DND-41 (cell line): ENCODE measurements at regions not wholly inside any gene's neighbourhood (a gene's known extent, or its start where the extent isn't known, plus 50 kb on each side); places are given as distances from the start of the nearest gene placed in this dataset.
"Not testable (repeated sequence)": the region's sequence is repeated elsewhere in the genome, so short reads cannot be mapped to it uniquely, and the experiment has no call there.

Experiments used
- ATAC-seq: fragments of 200-7000 bp; cut with Tn5 transposase; 3 replicates; pipeline ENCODE4 v1.9.1; 2021; ENCODE audit warnings: low read depth; ENCODE audit not compliant: insufficient read depth
- DNase-seq: peaks from one replicate; pipeline ENCODE4 v3.0.0-alpha.2; 2020
- H2AFZ ChIP-seq: 2 replicates; pipeline ENCODE4 v1.6.0; 2012; ENCODE audit warnings: low read depth, low read length
- H3K27ac ChIP-seq: 2 replicates; pipeline ENCODE4 v1.5.1; 2012; ENCODE audit warnings: low read length, inconsistent platforms
- H3K27me3 ChIP-seq: fragments of 200-600 bp; sonication (generic); 2 replicates; pipeline ENCODE4 v1.6.0; 2012; ENCODE audit warnings: low read length, mild to moderate bottlenecking, inconsistent platforms; ENCODE audit not compliant: insufficient read depth, poor library complexity
- H3K36me3 ChIP-seq: 2 replicates; pipeline ENCODE4 v1.5.1; 2012; ENCODE audit warnings: low read length, inconsistent platforms; ENCODE audit not compliant: insufficient read depth
- H3K4me1 ChIP-seq: 2 replicates; pipeline ENCODE4 v1.5.1; 2012; ENCODE audit warnings: mild to moderate bottlenecking, low read length; ENCODE audit not compliant: insufficient read depth
- H3K4me2 ChIP-seq: 2 replicates; pipeline ENCODE4 v1.6.0; 2012; ENCODE audit warnings: mild to moderate bottlenecking, moderate library complexity, low read length, inconsistent platforms; ENCODE audit not compliant: insufficient read depth
- H3K4me3 ChIP-seq, 2 experiments: fragments of 200-600 bp in 1 of 2; shearing (Covaris generic) in 1 of 2; 2 replicates each; pipeline ENCODE4 v1.5.1; 2012 to 2016; ENCODE audit warnings: inconsistent platforms in 2 of 2, low read length in 2 of 2, mild to moderate bottlenecking in 2 of 2, low read depth in 1 of 2, moderate library complexity in 1 of 2
- H3K79me2 ChIP-seq: 2 replicates; pipeline ENCODE4 v1.6.0; 2012; ENCODE audit warnings: low read length, inconsistent platforms; ENCODE audit not compliant: insufficient read depth
- H3K9ac ChIP-seq: 2 replicates; pipeline ENCODE4 v1.6.0; 2012; ENCODE audit warnings: low read depth, mild to moderate bottlenecking, inconsistent platforms, low read length, moderate library complexity
- H3K9me3 ChIP-seq: 2 replicates; pipeline ENCODE4 v1.5.1; 2012; ENCODE audit warnings: low read length, moderate library complexity, mild to moderate bottlenecking, inconsistent platforms; ENCODE audit not compliant: insufficient read depth, severe bottlenecking
- H4K20me1 ChIP-seq: 2 replicates; pipeline ENCODE4 v1.6.0; 2012; ENCODE audit warnings: low read length; ENCODE audit not compliant: insufficient read depth
- CTCF ChIP-seq: IDR thresholded peaks from 2 replicates; pipeline ENCODE4 v1.5.1; 2012; ENCODE audit warnings: borderline replicate concordance, low read length, moderate library complexity, mild to moderate bottlenecking; ENCODE audit not compliant: poor library complexity, severe bottlenecking; ENCODE audit errors: extremely low read depth
- EZH2 ChIP-seq: IDR thresholded peaks from 3 replicates; pipeline ENCODE4 v1.6.1; 2012; ENCODE audit warnings: borderline replicate concordance, low read depth, mild to moderate bottlenecking, moderate library complexity, low read length, inconsistent platforms; ENCODE audit not compliant: severe bottlenecking

- no peaks in the 10 kb centered on the region for H3K36me3 ChIP-seq
- H3K4me3 ChIP-seq, result no peak overlapping the region
- H3K4me1 ChIP-seq, result no peaks in the 10 kb centered on the region
- no peaks in the 10 kb centered on the region for H3K79me2 ChIP-seq
- H3K9me3 ChIP-seq, result no peaks in the 10 kb centered on the region
- H2AFZ ChIP-seq, result no peak overlapping the region
- H3K4me2 ChIP-seq, result no peak overlapping the region
- no peaks in the 10 kb centered on the region for H3K27me3 ChIP-seq
- DNase-seq (no peak), ATAC-seq (no peak)
- TF ChIP-seq CTCF, result no peak
- no peak for TF ChIP-seq EZH2
- H3K27ac ChIP-seq, result no peak overlapping the region
- H4K20me1 ChIP-seq, result no peaks in the 10 kb centered on the region
- H3K9ac ChIP-seq, result no peak overlapping the region
Measured at GRCh38 chr4:158094413-158095134, 78.3 kb downstream of the GASK1B start.

GRCh38 chr4:158090323-158090722 is 82.5 kb downstream of the GASK1B start:
- Histone ChIP-seq H2AFZ (no peak overlapping the region), H4K20me1 (no peaks in the 10 kb centered on the region), H3K4me3 (no peak overlapping the region), H3K36me3 (no peaks in the 10 kb centered on the region), H3K4me1 (no peaks in the 10 kb centered on the region), H3K27me3 (no peaks in the 10 kb centered on the region), H3K9me3 (no peaks in the 10 kb centered on the region), H3K4me2 (no peak overlapping the region), H3K79me2 (no peaks in the 10 kb centered on the region), H3K9ac (no peak overlapping the region), H3K27ac (no peak overlapping the region)
- no peak for TF ChIP-seq EZH2
- no peak for TF ChIP-seq CTCF
- DNase-seq (no peak), ATAC-seq (no peak)

- not testable (repeated sequence) for H2AFZ ChIP-seq, H3K9me3 ChIP-seq, H3K27ac ChIP-seq, H4K20me1 ChIP-seq, H3K79me2 ChIP-seq, DNase-seq, H3K4me3 ChIP-seq, H3K36me3 ChIP-seq, H3K4me1 ChIP-seq, ATAC-seq, H3K9ac ChIP-seq, H3K27me3 ChIP-seq, H3K4me2 ChIP-seq
Measured at GRCh38 chr4:158089897-158090296, 82.9 kb downstream of the GASK1B start.

GRCh38 chr4:158080354-158080753 is 92.5 kb downstream of the GASK1B start:
- no peak overlapping the region for H3K4me2 ChIP-seq
- DNase-seq (no peak), ATAC-seq (no peak)
- no peak overlapping the region for H3K9ac ChIP-seq
- no peaks in the 10 kb centered on the region for H3K36me3 ChIP-seq
- H4K20me1 ChIP-seq, result no peaks in the 10 kb centered on the region
- no peaks in the 10 kb centered on the region for H3K27me3 ChIP-seq
- H3K4me1 ChIP-seq, result no peaks in the 10 kb centered on the region
- TF ChIP-seq EZH2 (no peak), CTCF (no peak)
- H3K9me3 ChIP-seq, result no peaks in the 10 kb centered on the region
- H3K27ac ChIP-seq, result no peak overlapping the region
- no peak overlapping the region for H3K4me3 ChIP-seq
- no peaks in the 10 kb centered on the region for H3K79me2 ChIP-seq
- H2AFZ ChIP-seq, result no peak overlapping the region
